ENCODE measurements at regions not wholly inside any gene's neighbourhood (a gene's known extent, or its start where the extent isn't known, plus 50 kb on each side); places are given as distances from the start of the nearest gene placed in this dataset.
"Not testable (repeated sequence)": the region's sequence is repeated elsewhere in the genome, so short reads cannot be mapped to it uniquely, and the experiment has no call there.

- Histone ChIP-seq H3K9me3 (ENCODE audit: control insufficient read depth, low read length) (no peaks in the 10 kb centered on the region), H3K27ac (ENCODE audit: low read depth, low read length) (no peak overlapping the region), H3K9ac (ENCODE audit: extremely low read depth, low read length, poor library complexity, severe bottlenecking) (no peak overlapping the region), H3K4me1 (ENCODE audit: control insufficient read depth, insufficient read depth, low read length) (no peaks in the 10 kb centered on the region), H3K27me3 (ENCODE audit: control insufficient read depth, insufficient read depth, low read length, poor library complexity, severe bottlenecking) (no peaks in the 10 kb centered on the region), H3K4me3 (ENCODE audit: low read length) (peak overlapping the region; percentile 64), H3K36me3 (ENCODE audit: control insufficient read depth, insufficient read depth, low read length) (no peaks in the 10 kb centered on the region)
- 0 to 10% methylated on average over 4 to 7 of the region's 7 CpGs for WGBS, 2 experiments (ENCODE audit: insufficient coverage in 1 of 2, insufficient read length in 1 of 2)
- Mint-ChIP-seq H3K9me3 (no peaks in the 10 kb centered on the region), H3K4me1 (no peaks in the 10 kb centered on the region), H3K27me3 (ENCODE audit: insufficient read depth) (peaks cover 3% of the 10 kb centered on the region), H3K4me3 (peak overlapping the region; percentile 30), H3K27ac (no peak overlapping the region), H3K36me3 (ENCODE audit: low read depth) (no peaks in the 10 kb centered on the region)
- peak; percentile 93 for DNase-seq
- TF ChIP-seq CTCF (conservative IDR thresholded peaks at IDR 0.05), result peak; percentile 88
Observed at GRCh38 chr15:84142888-84143337, 92.7 kb upstream of the GOLGA6L4 start.

GRCh38 chr15:84143753-84144314, 91.7 kb upstream of the GOLGA6L4 start:
- Mint-ChIP-seq H3K27ac (no peak overlapping the region), H3K27me3 (ENCODE audit: insufficient read depth) (peaks cover 3% of the 10 kb centered on the region), H3K4me3 (no peak overlapping the region), H3K4me1 (no peaks in the 10 kb centered on the region), H3K36me3 (ENCODE audit: low read depth) (no peaks in the 10 kb centered on the region), H3K9me3 (no peaks in the 10 kb centered on the region)
- TF ChIP-seq CTCF (conservative IDR thresholded peaks at IDR 0.05), result no peak
- no peak overlapping the region for H3K4me3 ChIP-seq (ENCODE audit: low read length)
- no peaks in the 10 kb centered on the region for H3K9me3 ChIP-seq (ENCODE audit: control insufficient read depth, low read length)
- WGBS, 2 experiments (ENCODE audit: insufficient coverage in 1 of 2, insufficient read length in 1 of 2), result 94 to 100% methylated on average over 2 to 5 of the region's 5 CpGs
- no peak overlapping the region for H3K9ac ChIP-seq (ENCODE audit: extremely low read depth, low read length, poor library complexity, severe bottlenecking)
- H3K27ac ChIP-seq (ENCODE audit: low read depth, low read length), result no peak overlapping the region
- H3K27me3 ChIP-seq (ENCODE audit: control insufficient read depth, insufficient read depth, low read length, poor library complexity, severe bottlenecking), result no peaks in the 10 kb centered on the region
- no peaks in the 10 kb centered on the region for H3K36me3 ChIP-seq (ENCODE audit: control insufficient read depth, insufficient read depth, low read length)
- H3K4me1 ChIP-seq (ENCODE audit: control insufficient read depth, insufficient read depth, low read length), result no peaks in the 10 kb centered on the region
- DNase-seq, result no peak

GRCh38 chr15:84144946-84145345, 90.6 kb upstream of the GOLGA6L4 start:
- not testable (repeated sequence) for DNase-seq; H3K9me3 Mint-ChIP-seq; H3K27ac ChIP-seq (ENCODE audit: low read depth, low read length); H3K36me3 Mint-ChIP-seq (ENCODE audit: low read depth); H3K4me3 ChIP-seq (ENCODE audit: low read length); H3K4me1 Mint-ChIP-seq; H3K27ac Mint-ChIP-seq; H3K36me3 ChIP-seq (ENCODE audit: control insufficient read depth, insufficient read depth, low read length); H3K9ac ChIP-seq (ENCODE audit: extremely low read depth, low read length, poor library complexity, severe bottlenecking); H3K27me3 ChIP-seq (ENCODE audit: control insufficient read depth, insufficient read depth, low read length, poor library complexity, severe bottlenecking); H3K4me3 Mint-ChIP-seq; H3K9me3 ChIP-seq (ENCODE audit: control insufficient read depth, low read length); H3K4me1 ChIP-seq (ENCODE audit: control insufficient read depth, insufficient read depth, low read length); H3K27me3 Mint-ChIP-seq (ENCODE audit: insufficient read depth)
- 81 to 85% methylated on average over 7 to 8 of the region's 8 CpGs for WGBS, 2 experiments (ENCODE audit: insufficient coverage in 1 of 2, insufficient read length in 1 of 2)

- H3K27me3 ChIP-seq (ENCODE audit: control insufficient read depth, insufficient read depth, low read length, poor library complexity, severe bottlenecking); H3K27me3 Mint-ChIP-seq (ENCODE audit: insufficient read depth); H3K36me3 Mint-ChIP-seq (ENCODE audit: low read depth); H3K9me3 ChIP-seq (ENCODE audit: control insufficient read depth, low read length); DNase-seq; H3K36me3 ChIP-seq (ENCODE audit: control insufficient read depth, insufficient read depth, low read length); H3K27ac Mint-ChIP-seq; H3K4me3 ChIP-seq (ENCODE audit: low read length); H3K4me3 Mint-ChIP-seq; H3K27ac ChIP-seq (ENCODE audit: low read depth, low read length); H3K4me1 ChIP-seq (ENCODE audit: control insufficient read depth, insufficient read depth, low read length); H3K9me3 Mint-ChIP-seq; H3K9ac ChIP-seq (ENCODE audit: extremely low read depth, low read length, poor library complexity, severe bottlenecking); H3K4me1 Mint-ChIP-seq: not testable (repeated sequence)
- WGBS, 2 experiments (ENCODE audit: insufficient coverage in 1 of 2, insufficient read length in 1 of 2), result 91 to 100% methylated on average over 1 to 3 of the region's 3 CpGs
Observed at GRCh38 chr15:84146299-84146698, 89.3 kb upstream of the GOLGA6L4 start.

GRCh38 chr15:84147307-84147706, 88.3 kb upstream of the GOLGA6L4 start:
- not testable (repeated sequence) for H3K9me3 Mint-ChIP-seq; H3K4me1 ChIP-seq (ENCODE audit: control insufficient read depth, insufficient read depth, low read length); H3K27me3 Mint-ChIP-seq (ENCODE audit: insufficient read depth); DNase-seq; H3K4me1 Mint-ChIP-seq; H3K36me3 Mint-ChIP-seq (ENCODE audit: low read depth); H3K27me3 ChIP-seq (ENCODE audit: control insufficient read depth, insufficient read depth, low read length, poor library complexity, severe bottlenecking); H3K9me3 ChIP-seq (ENCODE audit: control insufficient read depth, low read length); H3K27ac ChIP-seq (ENCODE audit: low read depth, low read length); H3K9ac ChIP-seq (ENCODE audit: extremely low read depth, low read length, poor library complexity, severe bottlenecking); H3K4me3 ChIP-seq (ENCODE audit: low read length); H3K27ac Mint-ChIP-seq; H3K4me3 Mint-ChIP-seq; H3K36me3 ChIP-seq (ENCODE audit: control insufficient read depth, insufficient read depth, low read length)
- no CpG with 5 or more reads among the region's 2 CpGs for whole genome bisulfite sequencing, 2 experiments (ENCODE audit: insufficient coverage in 1 of 2, insufficient read length in 1 of 2)
